GM18517 (cell line): ENCODE measurements at regions not wholly inside any gene's neighbourhood (a gene's known extent, or its start where the extent isn't known, plus 50 kb on each side); places are given as distances from the start of the nearest gene placed in this dataset.
"Not testable (repeated sequence)": the region's sequence is repeated elsewhere in the genome, so short reads cannot be mapped to it uniquely, and the experiment has no call there.

ENCODE experiments used
- ATAC-seq: cut with Tn5 transposase; IDR thresholded peaks from one replicate; pipeline ENCODE4 v1.9.1; 2021; ENCODE audit warnings: mild to moderate bottlenecking, moderate library complexity; ENCODE audit not compliant: unreplicated experiment

GRCh38 chr20:6663104-6663503 is 104.4 kb upstream of the BMP2 start:
- no peak for ATAC-seq

DNA sequence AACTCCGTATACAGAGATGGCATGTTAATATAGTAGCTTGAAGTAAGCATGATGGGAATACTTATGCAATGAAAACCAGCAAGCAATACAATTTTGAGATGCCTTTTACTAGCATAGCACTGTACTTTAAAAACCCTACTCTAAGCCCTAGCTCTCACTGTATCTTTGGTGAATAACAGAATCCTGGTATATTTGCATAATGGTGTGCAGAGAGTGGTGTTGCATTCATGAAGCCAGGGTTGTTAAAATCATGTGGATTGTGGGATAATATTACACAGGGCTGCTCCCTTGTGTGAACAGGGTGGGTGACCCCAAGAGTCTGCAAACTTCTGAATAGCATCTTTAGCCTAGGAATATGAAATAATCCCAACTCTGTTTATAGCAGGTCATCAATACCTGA is 105.2 kb upstream of the BMP2 start:
- ATAC-seq: no peak

DNA sequence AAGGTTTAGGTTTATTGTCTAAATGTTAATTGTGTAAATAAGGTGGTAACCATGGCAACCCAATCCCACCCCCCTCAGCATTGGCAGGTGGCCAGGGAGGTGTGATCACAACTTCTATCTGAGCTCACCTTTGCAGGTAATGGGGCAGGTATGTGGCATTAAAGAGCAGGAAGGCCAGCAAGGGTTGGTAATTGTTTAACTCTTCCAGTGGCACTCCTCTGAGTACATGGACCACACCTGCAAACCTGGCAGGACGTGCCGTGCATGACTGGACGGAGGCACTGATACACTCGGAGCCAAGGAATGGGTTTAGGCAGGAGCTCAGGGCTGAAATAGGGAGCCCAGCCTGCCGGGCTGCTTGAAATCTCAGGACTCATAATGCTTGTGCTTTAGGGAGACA is 107.0 kb upstream of the BMP2 start:
- no peak for ATAC-seq

- ATAC-seq: not testable (repeated sequence)
Observed at GRCh38 chr20:6658909-6659308, 108.6 kb upstream of the BMP2 start.

DNA sequence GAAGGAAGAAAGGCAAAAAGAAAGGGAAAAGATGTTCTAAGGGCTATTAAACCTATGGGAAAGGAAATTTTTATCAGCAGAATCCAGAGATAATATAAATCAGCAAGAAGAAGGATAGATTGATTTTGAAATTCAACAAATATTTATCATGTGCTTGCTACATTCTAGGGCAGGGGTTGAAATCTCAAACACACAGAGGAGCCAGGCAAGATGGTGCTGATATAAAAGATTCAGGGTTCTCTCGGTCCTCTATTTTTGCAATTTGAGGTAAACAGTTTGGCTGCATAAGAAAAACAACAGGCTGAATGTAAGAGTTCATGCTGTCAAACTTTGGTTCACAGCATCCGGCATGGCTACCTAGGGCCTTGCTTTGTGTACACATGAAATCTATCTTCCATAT is 109.6 kb upstream of the BMP2 start:
- no peak for ATAC-seq

GRCh38 chr20:6657111-6657510 is 110.4 kb upstream of the BMP2 start:
- no peak for ATAC-seq

DNA sequence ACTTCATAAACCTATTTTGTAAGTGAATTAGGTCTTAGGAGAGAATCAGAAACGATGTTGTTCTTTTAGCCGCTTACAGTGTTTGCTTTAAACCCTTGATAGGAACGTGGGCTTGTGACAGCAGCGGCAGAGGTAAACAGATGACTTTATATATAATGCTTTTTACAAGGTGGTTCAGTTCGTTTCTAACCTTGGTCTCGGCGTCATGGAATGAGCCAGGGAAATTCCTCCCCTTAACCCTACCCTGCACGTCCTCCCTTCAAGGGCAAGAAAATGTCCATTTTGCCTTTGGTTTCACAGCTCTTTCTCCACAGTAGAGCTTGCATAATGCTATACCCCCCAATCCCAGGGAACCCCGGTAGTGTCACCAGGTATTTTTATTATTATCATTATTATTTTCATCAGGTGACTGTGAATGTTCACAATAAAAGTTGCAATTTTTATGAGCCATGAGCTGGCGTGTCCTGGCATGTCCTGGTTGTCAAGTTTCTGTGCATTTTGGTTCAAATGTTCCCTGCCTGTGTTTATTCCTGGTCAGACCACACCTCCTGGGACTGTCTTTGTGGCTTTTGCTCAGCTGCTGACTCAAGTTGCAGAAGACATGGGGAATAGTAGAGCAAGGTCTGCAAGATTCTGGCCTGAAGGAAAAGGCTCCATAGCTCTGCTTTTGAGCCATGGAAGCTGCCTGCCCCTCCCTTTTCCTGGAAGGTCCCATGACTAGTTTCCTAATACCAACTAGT is 112.8 kb upstream of the BMP2 start:
- ATAC-seq: no peak

GRCh38 chr20:6651561-6651960 is 115.9 kb upstream of the BMP2 start:
- no peak for ATAC-seq

DNA sequence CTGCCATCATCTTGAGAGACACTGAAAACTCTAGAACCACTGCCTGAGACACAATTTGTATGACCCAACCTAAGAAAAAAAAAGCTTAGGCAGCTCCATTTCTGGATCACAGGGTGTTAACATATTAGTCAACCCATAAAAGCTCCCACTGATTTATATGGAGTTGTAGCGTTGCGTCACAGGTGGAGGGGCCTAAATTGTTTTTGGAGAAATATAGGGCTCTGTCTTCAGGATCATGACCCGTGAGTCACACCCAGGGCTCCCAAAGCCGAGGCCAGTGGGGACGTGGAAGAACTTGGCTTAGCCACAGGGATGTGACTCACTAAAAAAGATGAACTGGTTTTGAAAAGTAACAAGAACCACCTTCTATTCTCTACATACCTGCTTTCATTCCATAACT is 116.5 kb upstream of the BMP2 start:
- no peak for ATAC-seq

GRCh38 chr20:6646021-6646636 is 121.4 kb upstream of the BMP2 start:
- no peak for ATAC-seq

GRCh38 chr20:6644813-6645628 is 122.5 kb upstream of the BMP2 start:
- no peak for ATAC-seq

- ATAC-seq: no peak
Observed at GRCh38 chr20:6641012-6641411, 126.5 kb upstream of the BMP2 start.

- no peak for ATAC-seq
Observed at GRCh38 chr20:6637160-6637579, 130.3 kb upstream of the BMP2 start.

DNA sequence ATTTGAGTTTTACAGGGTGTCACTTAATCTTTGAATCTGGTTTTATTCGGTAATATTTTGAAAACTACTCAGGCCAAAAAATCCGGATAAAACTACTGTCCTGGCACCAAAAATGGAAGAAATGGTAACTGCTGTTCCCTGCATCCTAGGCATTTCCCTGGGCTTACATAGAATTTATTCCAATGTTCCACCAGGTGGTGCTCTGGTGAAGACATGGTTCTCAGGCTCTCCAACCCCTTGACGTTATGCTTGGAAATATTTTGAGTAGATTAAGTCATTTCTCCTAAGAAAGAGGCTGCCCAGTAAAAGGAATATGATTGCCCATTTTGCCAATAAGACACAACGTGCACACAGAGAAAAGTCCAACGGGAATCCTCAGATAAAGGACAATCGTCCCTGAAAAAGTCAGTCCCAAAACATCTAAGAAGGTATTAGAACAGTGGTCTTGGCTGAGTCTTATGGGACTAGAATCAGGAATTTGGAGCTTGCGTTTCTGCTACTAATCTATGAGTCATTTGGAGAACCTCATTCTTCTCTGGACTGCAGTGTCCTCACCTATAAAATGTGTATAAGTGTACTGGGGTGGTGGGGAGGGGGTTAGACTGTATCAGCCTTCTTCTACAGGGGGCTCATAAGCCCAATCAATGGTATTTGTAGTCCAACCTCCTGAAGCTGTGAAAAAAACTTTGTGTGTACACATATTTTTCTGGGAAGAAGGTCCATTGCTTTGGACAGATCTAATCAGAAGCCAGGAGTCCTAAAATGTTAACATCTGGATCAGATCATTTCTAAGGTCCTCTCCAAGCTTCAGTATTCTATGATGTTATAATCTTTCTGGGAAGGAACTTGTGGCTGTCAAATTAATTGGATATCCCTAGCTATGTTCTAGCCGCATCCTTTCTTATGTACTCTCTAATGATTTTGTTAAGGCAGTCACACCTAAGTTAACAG is 131.0 kb upstream of the BMP2 start:
- no peak for ATAC-seq

GRCh38 chr20:6635034-6635736 is 132.3 kb upstream of the BMP2 start:
- ATAC-seq: no peak

DNA sequence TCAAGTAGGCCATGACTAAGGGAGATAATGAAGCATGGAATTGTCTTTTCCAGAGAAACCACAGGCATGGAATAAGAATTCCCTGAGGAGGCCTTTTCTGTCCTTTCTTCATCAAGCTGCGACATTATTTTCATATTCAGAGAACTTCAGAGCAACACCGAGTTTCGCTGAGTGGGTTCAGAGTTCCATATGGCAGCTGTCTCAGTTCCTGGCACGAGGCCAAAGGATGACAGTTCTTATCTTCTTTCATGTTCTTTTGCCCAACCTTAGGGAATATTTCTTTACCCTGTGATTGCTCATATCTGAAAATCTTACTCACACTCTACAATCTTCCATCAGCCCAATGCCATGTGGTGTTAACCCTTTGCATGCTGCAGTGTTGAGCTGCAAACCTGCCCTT is 135.3 kb upstream of the BMP2 start:
- ATAC-seq: no peak

DNA sequence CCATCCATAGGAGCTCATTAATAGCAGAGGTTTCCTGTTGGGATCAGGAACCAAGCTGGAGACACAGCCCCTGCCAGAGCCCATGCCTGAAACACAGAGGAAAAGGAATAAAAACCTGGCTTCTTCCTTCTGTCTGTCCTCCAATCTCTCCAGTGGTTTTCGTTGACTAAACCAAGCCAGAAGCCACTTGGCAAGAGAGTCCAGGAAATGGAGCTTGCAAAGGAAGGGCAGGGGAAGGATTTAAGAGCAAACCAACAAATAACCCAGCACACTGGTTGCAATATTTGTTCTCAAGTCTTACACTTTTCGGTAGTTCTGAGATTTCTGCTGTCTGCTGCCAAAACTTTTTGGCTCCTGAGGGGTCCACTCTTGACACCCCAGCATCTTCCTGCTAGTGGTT is 137.0 kb upstream of the BMP2 start:
- ATAC-seq: no peak

GRCh38 chr20:6629564-6629963 is 137.9 kb upstream of the BMP2 start:
- no peak for ATAC-seq

GRCh38 chr20:6626805-6627204 is 140.7 kb upstream of the BMP2 start:
- ATAC-seq: no peak

- ATAC-seq: peak; percentile 100
Observed at GRCh38 chr20:6623989-6624388, 143.5 kb upstream of the BMP2 start.
